ENCODE measurements at regions not wholly inside any gene's neighbourhood (a gene's known extent, or its start where the extent isn't known, plus 50 kb on each side); places are given as distances from the start of the nearest gene placed in this dataset.

DNA sequence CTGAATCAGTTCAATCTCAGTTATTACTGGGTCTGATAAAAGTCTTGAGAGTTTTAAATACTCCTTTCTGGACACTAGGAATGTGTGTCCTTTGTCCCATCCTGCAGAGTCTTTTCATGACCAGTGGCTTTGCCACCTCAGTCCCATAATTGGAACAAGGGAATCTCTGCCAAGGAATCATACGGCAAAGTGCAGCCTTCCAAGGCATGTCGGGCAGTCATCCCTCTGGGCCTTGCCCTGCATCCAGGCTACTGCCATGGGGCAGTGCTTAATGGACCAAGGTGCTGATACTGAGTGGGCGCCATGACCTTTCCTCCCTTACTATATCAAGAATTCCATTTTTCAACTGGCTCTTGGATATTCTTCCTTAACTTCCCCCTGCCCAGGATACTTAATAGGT, 195.3 kb downstream of the ZC3H11B start (continued):
- TF ChIP-seq, protein P1, sequence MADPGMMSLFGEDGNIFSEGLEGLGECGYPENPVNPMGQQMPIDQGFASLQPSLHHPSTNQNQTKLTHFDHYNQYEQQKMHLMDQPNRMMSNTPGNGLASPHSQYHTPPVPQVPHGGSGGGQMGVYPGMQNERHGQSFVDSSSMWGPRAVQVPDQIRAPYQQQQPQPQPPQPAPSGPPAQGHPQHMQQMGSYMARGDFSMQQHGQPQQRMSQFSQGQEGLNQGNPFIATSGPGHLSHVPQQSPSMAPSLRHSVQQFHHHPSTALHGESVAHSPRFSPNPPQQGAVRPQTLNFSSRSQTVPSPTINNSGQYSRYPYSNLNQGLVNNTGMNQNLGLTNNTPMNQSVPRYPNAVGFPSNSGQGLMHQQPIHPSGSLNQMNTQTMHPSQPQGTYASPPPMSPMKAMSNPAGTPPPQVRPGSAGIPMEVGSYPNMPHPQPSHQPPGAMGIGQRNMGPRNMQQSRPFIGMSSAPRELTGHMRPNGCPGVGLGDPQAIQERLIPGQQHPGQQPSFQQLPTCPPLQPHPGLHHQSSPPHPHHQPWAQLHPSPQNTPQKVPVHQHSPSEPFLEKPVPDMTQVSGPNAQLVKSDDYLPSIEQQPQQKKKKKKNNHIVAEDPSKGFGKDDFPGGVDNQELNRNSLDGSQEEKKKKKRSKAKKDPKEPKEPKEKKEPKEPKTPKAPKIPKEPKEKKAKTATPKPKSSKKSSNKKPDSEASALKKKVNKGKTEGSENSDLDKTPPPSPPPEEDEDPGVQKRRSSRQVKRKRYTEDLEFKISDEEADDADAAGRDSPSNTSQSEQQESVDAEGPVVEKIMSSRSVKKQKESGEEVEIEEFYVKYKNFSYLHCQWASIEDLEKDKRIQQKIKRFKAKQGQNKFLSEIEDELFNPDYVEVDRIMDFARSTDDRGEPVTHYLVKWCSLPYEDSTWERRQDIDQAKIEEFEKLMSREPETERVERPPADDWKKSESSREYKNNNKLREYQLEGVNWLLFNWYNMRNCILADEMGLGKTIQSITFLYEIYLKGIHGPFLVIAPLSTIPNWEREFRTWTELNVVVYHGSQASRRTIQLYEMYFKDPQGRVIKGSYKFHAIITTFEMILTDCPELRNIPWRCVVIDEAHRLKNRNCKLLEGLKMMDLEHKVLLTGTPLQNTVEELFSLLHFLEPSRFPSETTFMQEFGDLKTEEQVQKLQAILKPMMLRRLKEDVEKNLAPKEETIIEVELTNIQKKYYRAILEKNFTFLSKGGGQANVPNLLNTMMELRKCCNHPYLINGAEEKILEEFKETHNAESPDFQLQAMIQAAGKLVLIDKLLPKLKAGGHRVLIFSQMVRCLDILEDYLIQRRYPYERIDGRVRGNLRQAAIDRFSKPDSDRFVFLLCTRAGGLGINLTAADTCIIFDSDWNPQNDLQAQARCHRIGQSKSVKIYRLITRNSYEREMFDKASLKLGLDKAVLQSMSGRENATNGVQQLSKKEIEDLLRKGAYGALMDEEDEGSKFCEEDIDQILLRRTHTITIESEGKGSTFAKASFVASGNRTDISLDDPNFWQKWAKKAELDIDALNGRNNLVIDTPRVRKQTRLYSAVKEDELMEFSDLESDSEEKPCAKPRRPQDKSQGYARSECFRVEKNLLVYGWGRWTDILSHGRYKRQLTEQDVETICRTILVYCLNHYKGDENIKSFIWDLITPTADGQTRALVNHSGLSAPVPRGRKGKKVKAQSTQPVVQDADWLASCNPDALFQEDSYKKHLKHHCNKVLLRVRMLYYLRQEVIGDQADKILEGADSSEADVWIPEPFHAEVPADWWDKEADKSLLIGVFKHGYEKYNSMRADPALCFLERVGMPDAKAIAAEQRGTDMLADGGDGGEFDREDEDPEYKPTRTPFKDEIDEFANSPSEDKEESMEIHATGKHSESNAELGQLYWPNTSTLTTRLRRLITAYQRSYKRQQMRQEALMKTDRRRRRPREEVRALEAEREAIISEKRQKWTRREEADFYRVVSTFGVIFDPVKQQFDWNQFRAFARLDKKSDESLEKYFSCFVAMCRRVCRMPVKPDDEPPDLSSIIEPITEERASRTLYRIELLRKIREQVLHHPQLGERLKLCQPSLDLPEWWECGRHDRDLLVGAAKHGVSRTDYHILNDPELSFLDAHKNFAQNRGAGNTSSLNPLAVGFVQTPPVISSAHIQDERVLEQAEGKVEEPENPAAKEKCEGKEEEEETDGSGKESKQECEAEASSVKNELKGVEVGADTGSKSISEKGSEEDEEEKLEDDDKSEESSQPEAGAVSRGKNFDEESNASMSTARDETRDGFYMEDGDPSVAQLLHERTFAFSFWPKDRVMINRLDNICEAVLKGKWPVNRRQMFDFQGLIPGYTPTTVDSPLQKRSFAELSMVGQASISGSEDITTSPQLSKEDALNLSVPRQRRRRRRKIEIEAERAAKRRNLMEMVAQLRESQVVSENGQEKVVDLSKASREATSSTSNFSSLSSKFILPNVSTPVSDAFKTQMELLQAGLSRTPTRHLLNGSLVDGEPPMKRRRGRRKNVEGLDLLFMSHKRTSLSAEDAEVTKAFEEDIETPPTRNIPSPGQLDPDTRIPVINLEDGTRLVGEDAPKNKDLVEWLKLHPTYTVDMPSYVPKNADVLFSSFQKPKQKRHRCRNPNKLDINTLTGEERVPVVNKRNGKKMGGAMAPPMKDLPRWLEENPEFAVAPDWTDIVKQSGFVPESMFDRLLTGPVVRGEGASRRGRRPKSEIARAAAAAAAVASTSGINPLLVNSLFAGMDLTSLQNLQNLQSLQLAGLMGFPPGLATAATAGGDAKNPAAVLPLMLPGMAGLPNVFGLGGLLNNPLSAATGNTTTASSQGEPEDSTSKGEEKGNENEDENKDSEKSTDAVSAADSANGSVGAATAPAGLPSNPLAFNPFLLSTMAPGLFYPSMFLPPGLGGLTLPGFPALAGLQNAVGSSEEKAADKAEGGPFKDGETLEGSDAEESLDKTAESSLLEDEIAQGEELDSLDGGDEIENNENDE (IDR thresholded peaks at IDR 0.05; ENCODE audit: insufficient replicate concordance, low read length): no peak
